Dermis microvascular lymphatic vessel endothelial cell (primary cell): ENCODE measurements at regions not wholly inside any gene's neighbourhood (a gene's known extent, or its start where the extent isn't known, plus 50 kb on each side); places are given as distances from the start of the nearest gene placed in this dataset.
"Not testable (repeated sequence)": the region's sequence is repeated elsewhere in the genome, so short reads cannot be mapped to it uniquely, and the experiment has no call there.

Experiments
- DNase-seq, 2 donors: peaks; one replicate each; pipeline versions ENCODE4 v3.0.0 to v3.0.0-alpha.2; 2010; ENCODE audit warnings: low read depth in 2 of 2

DNA sequence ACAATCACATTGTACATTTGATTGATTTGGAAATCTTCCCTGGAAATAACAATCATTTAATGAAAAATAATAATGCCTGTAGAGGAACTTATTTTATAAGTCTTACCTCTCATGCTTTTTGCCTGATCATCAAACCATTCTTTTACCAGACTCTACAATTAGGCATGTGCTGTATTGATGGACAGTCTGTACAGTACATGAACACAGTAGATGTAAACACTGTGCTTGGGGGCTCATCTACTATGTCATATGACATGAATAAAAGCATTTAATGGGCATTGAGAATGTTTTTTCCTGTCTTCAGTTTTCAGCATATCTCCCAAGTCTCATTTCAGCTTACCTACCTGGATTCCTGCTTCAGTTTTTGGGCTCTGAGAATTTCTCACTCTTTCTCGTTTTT, 1070.9 kb downstream of the STIM2 start:
- no peak for DNase-seq

DNA sequence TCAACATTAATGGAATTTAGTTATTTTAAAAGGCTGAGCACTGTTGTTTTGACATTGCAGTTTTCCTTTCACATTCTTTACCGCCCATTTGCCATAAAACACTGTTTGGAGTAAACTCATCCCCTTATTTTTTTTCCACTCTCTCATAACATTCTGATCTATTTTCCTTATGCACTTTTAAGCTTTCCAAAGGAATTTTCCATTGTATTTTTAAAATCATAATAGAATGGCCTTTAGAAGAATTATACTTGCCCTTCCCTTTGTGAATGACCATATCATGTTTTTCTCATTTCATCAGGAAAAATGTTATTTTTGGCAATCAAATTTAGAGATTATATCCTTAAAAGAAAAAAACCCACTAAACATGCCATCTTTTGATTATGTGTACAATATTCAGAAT, 1074.2 kb downstream of the STIM2 start:
- DNase-seq: peak; percentile 0 to 68

DNA sequence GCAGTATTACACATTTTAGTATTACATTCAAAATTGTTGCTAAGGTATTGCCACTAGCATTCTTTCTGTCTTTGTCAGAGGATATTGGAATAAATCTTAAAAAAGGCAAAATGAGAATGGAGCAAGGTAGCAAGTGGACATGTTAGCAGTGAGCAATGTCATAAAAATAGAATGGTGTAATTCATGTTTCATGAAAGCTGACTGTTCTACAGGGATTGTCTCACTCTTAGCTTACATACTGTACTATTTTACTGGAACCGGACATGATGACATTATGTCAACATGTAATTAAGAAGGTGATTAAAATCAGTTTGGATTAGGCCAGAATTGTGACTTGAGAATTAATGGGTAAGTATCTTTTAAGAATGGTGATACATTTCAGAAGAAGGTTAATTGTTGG, 1086.2 kb downstream of the STIM2 start:
- no peak for DNase-seq

DNA sequence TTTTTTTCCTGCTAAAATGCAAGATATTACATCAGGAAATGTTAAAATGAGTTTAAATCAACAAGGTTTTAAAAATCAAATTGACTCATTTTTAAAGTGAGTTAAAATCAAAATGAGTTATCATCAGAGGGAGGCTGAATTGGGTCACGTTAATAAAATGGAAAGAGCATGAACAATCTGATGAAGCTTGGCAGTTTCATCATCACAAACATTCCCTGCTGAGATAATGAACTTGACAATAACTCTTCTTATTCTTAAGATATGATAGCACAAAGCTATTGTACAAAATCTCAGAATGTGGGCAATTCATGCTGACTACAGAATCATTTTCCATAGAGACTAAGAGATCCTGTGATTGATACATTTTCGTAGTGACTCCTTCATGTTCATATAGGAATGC, 1086.7 kb downstream of the STIM2 start:
- DNase-seq: no peak

DNA sequence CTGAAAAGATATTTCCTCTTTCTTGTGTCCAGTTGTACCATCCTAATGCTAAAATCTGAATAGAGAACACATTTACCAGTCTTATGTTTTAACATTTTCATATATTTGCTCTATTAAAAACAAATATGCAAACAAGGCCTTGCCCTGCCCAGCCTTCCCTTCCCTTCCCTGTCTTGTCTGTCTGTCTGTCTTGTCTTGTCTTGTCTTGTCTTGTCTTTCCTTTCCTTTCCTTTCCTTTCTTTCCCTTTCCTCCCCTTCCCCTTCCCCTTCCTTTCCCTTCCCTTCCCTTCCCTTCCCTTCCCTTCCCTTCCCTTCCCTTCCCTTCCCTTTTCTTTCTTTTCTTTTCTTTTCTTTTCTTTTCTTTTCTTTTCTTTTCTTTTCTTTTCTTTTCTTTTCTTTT, 1103.5 kb downstream of the STIM2 start:
- DNase-seq: no peak

DNA sequence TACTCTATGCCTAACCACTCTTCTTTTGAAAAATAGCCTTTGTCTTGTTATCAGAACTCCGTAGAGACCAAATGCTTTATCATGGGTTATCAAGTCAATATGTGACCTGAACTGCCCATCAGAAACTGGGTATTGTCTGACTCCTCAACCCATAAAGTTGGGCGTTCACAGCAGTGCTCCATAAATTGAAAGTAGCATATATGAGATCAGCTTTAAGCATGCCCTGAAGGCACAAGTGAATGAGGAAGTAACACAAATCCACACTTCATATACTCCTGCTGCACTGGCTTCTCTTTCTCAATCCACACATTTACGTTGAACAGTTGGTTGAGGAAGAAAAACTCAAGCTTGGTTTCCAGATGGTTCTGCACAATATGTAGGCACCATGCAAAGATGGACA, 1106.0 kb downstream of the STIM2 start:
- no peak for DNase-seq

DNA sequence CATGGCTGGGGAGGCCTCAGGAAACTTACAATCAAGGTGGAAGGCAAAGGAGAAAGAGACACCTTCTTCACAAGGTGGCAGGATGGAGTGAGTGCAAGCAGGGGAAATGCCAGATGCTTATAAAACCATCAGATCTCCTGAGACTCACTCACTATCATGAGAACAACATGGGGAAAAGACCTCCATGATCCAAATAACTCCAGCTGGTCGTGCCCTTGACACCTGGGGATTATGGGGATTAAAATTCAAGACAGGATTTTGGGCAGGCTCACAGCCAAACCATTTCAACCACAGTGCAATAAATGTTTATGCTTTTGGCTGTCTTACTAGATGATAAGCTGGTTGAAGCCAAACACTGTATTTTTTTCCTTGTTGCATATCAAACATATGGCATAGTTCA, 1112.4 kb downstream of the STIM2 start:
- DNase-seq: no peak

DNA sequence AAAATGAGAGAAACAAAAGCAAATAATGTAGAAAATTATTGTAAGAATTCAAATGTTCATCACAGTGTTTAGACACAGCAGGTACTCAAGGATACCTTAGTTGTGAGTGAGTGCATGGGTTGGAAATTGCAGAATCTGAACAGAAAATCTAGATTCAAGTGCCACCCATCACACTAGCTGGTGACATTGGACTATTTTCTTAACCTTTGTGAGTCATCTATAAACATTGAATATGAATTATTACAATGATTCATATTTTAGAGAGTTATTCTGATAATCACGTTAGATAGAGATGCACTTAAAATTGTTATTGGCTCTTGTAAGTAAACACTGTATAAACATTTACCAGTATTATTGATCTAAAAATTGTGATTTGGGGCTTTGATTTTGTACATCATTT, 1113.1 kb downstream of the STIM2 start:
- DNase-seq: no peak

DNA sequence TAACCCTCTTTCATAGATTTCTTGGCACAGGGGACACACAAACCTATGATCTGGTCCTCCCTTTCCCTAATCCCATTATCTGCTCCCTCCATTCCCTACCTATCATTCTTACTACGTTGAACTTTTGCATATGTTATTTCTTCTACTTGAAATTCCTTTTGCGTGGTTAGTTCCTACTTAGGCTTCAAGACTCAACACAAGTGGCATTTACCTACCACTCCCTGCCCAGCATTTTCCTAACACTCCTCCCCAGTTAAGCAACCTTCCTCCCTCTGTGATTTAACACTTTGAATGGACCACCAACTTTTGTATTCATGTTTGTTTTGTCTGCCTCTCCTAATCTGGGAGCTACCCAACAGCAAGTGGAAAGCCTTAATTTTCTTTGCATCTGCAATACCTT, 1113.7 kb downstream of the STIM2 start:
- no peak for DNase-seq

DNA sequence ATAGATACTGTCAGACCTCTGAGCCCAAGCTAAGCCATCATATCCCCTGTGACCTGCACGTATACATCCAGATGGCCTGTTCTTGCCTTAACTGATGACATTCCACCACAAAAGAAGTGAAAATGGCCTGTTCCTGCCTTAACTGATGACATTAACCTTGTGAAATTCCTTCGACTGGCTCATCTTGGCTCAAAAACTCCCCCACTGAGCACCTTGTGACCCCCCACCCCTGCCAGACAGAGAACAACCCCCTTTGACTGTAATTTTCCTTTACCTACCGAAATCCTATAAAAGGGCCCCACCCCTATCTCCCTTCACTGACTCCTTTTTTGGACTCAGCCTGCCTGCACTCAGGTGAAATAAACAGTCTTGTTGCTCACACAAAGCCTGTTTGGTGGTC, 1114.2 kb downstream of the STIM2 start:
- DNase-seq: not testable (repeated sequence)

DNA sequence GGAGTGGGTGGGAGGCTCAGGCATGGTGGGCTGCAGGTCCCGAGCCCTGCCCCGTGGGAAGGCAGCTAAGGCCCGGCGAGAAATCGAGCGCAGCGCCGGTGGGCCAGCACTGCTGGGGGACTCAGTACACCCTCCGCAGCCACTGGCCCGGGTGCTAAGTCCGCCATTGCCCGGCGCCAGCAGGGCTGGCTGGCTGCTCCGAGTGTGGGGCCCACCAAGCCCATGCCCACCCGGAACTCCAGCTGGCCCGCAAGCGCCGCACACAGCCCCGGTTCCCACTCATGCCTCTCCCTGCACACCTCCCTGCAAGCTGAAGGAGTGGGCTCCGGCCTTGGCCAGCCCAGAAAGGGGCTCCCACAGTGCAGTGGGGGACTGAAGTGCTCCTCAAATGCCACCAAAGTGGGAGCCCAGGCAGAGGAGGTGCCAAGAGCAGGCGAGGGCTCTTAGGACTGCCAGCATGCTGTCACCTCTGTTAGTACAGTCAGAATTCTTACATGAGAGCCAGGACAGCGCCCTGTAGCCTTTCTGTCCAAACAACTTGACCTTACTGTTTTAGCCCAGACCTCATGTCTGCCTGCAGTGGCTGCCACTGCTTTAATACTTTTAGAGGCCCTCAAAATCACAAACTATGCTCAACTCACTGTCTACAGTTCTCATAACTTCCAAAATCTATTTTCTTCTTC, 1117.9 kb downstream of the STIM2 start:
- DNase-seq: not testable (repeated sequence)

DNA sequence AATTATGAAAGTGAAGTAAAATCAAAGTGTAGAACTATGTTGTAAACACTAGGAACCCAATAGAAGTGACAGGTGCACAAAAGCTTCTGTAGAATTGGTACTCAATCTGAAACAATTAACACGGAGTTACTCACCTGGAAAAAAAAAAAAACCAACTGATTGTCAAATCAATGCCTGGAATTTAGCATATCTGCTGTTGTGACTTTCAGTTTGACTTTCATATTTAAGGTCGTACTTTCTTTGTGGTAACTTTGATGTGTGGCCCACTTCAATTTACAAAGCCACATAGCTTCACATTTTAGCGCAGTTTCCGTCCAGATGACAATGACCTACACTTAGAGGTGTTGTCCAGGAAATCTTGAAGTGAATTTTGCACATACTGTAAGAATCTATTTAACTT, 1124.9 kb downstream of the STIM2 start:
- DNase-seq: no peak

DNA sequence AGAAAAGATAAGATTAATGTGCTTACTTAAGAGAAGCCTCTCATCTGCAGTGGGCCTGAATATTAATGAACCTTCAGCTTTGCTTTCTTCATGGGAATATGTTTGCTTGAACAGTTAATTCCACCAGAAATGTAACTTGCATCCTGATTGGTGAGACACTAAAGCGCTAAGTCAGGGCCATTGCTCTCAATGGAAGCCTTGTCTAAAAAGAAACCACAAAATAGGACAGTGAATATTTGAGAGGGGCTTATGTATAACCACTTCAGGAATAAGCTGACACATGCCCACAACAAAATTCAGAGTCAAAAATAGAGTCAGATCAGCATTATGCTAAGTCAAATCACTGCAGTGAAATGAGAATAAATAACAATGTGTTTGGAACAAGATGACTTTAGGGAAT, 1125.8 kb downstream of the STIM2 start:
- no peak for DNase-seq

DNA sequence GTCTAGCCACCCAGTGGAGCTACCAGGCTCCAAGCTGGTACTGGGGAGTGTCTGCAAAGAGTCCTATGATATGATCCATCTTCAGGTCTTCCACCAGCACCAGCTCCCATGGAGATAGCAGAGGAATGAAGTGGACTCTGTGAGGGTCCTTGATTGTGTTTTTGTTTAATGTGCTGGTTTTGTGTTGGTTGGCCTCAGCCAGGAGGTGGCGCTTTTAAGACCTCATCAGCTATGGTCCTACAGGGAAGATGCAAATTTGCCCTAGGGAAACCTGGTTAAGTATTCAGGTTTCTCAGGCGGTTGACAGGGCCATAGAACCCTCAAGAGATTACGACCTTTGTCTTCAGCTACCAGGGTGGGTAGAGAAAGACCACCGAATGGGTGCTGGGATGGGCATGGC, 1141.1 kb downstream of the STIM2 start:
- no peak for DNase-seq

DNA sequence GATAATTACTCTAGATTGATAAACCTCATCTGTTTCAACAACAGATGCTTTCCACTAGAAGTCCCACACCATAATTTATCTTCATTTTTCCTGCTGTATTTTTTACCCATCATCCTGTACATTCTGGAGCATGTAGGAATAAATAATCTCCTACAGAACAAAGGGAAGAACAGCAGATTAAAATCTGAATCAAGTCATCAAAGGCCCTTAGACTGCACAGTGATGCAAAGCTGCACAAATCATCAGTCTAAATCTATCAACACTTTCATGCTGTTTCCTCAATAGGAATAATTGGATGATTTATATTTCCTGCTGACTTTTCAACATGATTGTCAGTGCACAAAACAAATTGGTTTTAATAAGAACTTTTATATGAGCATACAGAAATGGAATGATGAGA, 1143.9 kb downstream of the STIM2 start:
- DNase-seq: peak in 1 of 2 donors; percentile 4

DNA sequence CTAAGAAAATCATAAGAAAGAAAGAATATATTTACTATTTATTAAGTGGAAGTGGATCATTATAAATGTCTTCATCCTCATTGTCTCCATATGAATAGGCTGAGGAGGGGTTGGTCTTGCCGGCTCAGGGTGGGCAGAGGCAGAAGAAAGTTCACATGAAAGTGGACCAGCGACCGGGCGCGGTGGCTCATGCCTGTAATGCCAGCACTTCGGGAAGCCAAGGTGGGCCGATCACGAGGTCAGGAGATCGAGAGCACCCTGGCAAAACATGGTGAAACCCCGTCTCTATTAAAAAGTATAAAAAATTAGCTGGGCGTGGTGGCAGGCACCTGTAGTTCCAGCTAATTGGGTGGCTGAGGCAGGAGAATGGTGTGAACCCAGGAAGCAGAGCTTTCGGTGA, 1145.4 kb downstream of the STIM2 start:
- DNase-seq: no peak

DNA sequence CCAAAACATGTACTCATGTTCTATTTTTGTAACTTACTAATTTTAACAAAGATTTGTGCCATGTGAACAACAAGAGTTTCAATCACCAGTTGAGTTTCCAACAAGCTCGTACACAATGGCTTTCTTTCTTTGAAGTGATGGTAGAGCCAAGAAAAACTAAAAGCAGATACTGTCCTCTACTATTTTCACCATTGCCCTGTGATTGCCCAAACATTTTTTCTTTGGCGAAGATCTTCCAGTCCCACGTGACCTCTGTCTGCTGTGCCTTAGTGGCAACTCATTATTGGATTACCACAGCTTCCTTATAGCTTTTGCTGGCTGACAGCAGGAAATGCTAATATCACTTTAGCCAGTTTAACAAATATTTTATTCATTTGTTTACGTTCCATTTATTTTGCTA, 1147.1 kb downstream of the STIM2 start:
- DNase-seq: no peak

DNA sequence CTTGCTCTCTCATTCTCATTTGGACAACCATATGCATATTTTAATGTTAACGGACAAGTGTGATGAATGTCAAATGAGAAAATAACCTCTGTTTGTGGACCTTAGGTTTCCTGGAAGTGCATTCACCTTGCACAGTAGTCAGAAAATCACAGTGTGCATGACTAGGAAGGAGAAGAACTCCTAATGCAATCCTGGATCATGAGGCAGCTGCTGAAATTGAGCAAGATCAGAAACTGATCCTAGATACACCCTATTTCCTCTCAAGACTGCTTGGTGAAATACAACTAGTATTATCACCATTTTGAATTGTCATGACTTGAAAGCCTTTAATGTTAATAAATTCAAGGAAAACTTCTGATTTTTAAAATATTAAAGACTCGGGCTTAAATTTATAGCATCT, 1148.9 kb downstream of the STIM2 start:
- no peak for DNase-seq

DNA sequence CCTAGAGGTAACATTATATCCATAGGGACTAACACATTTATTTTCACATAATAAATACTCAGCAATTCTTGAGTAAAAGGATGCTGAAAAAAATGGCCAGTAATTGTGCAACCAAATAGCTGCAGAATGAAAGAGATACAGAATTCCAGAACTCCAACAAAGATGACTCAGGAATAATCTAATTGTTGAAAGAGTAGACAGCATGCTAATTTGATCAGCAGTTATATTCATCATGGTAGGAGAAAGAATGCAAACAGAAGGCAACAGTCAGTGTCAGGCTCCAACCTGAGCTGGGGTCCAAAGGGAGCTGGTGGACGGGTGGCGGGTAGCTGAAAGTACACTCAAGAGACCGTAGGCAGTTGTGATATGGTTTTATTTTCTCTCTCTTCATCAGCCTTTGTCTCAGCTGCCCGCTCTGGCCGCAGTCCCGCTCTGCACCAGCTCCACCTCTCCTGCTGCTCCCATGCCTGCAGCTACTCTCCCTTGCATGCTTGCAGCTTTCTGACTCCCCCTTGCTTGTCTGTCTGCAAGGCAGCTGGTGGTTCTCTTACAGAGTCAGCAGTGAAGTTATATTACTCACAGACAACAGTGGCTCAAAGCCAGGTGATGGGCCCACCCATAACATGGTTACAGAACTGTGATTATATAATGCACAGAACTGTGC, 1150.1 kb downstream of the STIM2 start:
- DNase-seq: no peak

DNA sequence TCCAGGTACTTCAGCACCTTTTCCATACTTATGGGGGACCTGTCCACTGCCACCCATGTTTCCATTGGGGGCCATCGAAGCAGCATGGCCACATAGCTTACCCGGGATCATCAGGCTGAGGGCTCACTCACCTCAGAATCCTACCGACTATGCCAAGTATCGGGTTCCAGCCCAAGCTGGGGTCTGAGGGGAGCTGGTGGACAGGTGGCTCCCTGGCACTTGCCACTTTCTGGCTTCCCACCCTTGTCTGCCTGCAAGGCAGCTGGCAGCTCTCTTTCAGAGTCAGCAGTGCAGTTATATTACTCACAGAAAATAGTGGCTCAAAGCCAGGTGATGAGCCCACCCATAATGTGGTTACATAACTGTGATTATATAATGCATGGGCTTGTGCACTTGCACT, 1153.8 kb downstream of the STIM2 start:
- DNase-seq: no peak

DNA sequence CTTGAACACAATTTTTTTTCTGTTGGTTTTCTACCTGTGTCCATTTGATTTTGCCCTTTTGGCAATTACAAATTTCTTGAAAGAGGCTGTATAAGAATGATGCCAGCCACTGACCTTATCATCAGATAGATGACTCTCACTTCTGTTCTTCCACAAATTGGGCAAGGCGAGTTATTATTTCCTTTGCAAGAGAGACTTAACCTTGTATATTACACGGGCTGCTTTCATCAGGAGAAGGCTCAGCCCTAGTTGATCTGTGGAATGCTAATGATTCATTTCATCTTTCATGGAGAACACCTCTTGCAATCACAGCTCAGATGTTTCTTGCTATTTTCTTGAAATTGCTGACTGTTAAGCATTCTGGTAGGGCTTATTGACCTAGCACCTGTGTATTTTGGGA, 1155.4 kb downstream of the STIM2 start:
- no peak for DNase-seq

DNA sequence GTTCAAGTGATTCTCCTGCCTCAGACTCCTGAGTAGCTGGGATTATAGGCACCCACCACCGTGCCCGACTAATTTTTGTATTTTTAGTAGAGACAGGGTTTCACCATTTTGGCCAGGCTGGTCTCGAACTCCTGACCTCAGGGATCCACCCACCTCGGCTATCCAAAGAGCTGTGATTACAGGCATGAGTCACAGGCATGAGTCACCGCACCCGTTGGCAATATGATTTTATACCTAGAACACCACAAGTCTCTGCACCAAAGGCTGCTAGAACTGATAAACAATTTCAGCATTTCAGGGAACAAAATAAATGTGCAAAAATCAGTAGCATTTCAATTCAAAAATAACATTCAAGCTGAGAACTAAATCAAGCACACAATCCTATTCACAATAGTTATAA, 1177.6 kb downstream of the STIM2 start:
- DNase-seq: not testable (repeated sequence)

DNA sequence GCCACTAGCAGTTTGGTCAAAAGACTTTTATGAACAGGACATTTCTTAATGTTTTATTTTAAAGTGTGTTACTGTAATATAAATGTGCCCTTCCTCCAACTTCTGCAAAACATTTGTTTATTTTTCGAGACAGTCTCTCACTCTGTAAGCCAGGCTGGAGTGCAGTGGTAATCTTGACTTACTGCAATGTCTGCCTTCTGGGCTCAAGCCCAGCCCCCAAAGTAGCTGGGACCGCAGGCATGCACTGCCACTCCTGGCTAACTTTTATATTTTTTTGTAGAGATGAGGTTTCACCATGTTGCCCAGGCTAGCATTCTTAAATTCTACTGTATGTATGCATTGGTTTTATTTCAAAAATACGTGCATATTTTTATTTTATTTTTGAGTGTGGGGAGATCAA, 1201.9 kb downstream of the STIM2 start:
- no peak for DNase-seq
